ELF-1 (cell line): ENCODE measurements at regions not wholly inside any gene's neighbourhood (a gene's known extent, or its start where the extent isn't known, plus 50 kb on each side); places are given as distances from the start of the nearest gene placed in this dataset.
"Not testable (repeated sequence)": the region's sequence is repeated elsewhere in the genome, so short reads cannot be mapped to it uniquely, and the experiment has no call there.

Experiments used
- DNase-seq: peaks from one replicate; pipeline ENCODE4 v3.0.0-alpha.2; 2016; ENCODE audit warnings: low read depth, low spot score

GRCh38 chrX:20715176-20715575 is 448.5 kb upstream of the RPS6KA3 start:
- DNase-seq: no peak

GRCh38 chrX:20712811-20713210 is 446.1 kb upstream of the RPS6KA3 start:
- DNase-seq: peak; percentile 12

- DNase-seq: no peak
These were observed 444.7 kb upstream of the RPS6KA3 start for GRCh38 chrX:20711366-20711765.

- peak; percentile 20 for DNase-seq
These were observed 426.4 kb upstream of the RPS6KA3 start for GRCh38 chrX:20693078-20693477.

DNA sequence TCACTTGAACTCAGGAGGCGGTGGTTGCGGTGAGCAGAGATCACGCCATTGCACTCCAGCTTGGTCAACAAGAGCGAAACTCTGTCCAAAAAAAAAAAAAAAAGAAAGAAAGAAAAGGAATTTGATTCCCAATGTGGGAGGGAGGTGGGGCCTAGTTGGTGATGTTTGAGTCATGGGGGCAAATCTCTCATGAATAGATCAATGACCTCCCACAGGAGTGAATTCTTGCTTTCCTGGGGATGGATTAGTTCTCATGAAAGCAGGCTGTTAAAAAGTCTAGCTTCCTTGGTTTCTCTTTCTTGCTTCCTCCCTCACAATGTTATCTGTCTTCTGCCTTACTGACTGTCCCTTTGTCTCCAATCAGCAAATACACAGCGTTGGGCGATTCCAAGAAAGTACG is 419.5 kb upstream of the RPS6KA3 start:
- no peak for DNase-seq

DNA sequence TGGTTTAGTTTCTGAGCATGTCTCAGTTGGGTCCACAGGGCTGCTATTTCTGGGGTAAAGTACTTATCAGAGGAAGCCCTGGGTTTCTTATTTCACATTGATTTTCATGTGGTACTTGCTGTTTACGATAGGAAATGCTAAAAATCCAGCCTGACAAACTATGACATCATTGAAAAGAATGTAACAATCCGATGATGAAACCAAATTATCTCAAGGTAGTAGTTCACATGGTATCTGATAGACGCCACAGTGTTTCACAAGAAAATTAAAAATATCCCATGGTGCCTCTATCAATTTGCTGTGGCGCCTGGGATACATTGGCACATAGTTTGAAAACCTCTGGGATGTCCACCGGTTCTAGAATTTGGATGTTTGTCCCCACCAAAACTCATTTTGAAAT is 418.9 kb upstream of the RPS6KA3 start:
- no peak for DNase-seq

- DNase-seq: no peak
These were observed 415.0 kb upstream of the RPS6KA3 start for GRCh38 chrX:20681683-20682082.

GRCh38 chrX:20680998-20681397 is 414.3 kb upstream of the RPS6KA3 start:
- no peak for DNase-seq

GRCh38 chrX:20672476-20672875 is 405.8 kb upstream of the RPS6KA3 start:
- DNase-seq: no peak

DNA sequence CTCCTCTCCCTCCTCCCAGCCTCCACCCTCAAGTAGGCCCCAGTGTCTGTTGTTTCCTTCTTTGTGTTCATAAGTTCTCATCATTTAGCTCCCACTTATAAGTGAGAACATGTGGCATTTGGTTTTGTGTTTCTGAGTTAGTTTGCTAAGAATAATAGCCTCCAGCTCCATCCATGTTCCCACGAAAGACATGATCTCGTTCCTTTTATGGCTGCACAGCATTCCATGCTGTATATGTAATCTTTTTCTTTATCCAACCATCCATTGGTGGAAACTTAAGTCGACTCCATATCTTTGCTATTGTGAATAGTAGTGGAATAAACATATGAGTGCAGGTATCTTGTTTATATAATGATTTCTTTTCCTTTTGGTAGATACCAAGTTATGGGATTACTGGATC is 405.0 kb upstream of the RPS6KA3 start:
- not testable (repeated sequence) for DNase-seq

- DNase-seq: no peak
These were observed 403.9 kb upstream of the RPS6KA3 start for GRCh38 chrX:20670611-20671010.

DNA sequence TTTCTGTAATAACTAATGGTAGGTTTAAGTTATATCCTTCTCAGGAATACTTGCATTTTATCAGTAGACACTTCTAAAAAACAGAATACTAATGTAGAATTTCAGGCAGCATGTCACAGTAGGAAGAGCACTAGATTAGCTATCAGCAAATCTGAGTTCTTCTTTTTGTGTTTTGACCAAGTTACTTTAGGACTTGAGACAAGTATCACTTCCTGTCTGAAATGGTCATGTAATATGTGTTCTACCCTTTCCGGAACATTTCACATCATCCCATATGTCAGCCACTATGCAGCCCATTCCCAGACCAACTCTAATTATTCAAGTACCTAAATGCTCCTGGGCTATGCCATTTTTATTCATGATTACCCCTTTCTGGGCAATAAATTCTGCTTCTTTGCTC is 401.8 kb upstream of the RPS6KA3 start:
- DNase-seq: no peak

DNA sequence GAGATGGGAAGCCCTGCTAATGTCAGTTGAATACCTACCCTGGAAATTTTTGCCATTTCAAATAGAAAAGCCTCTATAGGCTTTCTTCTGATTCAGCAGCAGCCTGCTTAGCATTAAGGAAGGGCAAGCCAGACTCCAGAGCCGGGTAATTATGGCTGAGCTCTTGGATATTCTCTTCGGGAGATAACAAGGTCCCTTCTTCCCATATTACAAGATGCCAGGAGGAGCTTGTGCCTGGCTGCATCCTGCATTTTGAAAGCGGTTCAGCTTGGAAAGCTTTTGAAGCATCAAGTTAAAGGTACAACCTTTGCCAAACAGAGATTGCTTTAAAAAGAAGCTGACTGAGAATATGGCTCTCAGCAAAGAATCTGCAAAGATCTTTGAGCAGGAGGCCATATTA is 399.6 kb upstream of the RPS6KA3 start:
- DNase-seq: peak; percentile 34

DNA sequence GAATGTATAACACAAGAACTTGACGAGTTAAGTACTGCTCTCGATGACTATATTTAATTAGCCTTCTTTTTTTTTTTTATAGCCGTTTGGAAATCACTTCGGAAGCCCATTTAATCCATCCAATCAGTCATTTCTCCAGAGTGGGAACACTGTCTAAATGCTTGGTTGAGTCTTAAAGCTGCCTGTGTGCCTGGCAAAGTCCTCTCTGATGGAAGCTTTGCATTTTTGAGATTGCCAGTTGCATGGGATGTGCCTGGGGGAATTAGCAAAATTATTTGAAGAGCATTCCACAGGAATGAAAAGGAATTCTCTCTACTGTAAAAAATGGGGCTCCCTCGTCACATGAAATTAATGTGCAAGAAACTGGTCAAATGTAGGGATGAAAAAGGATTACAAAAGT is 398.8 kb upstream of the RPS6KA3 start:
- peak; percentile 32 for DNase-seq

DNA sequence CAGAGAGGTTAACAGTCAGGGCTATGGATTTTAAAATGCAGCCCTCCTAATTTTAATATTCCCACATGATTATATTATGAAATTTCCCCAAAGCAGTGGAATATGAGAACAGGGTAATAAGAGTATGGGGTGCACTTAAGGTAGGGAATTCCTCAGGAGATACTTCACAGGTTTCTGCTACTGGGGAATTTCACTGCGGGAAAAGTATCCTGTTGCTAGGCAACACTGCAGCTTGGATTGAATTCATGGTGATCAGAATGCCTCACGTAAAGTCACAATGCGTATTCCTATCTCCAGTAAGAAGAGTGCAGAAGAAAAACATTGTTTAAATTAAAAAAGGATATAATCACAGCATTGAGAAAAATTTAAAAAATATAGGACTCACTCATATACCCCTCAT is 398.1 kb upstream of the RPS6KA3 start:
- peak; percentile 40 for DNase-seq

- DNase-seq: no peak
These were observed 397.4 kb upstream of the RPS6KA3 start for GRCh38 chrX:20664131-20664530.

DNA sequence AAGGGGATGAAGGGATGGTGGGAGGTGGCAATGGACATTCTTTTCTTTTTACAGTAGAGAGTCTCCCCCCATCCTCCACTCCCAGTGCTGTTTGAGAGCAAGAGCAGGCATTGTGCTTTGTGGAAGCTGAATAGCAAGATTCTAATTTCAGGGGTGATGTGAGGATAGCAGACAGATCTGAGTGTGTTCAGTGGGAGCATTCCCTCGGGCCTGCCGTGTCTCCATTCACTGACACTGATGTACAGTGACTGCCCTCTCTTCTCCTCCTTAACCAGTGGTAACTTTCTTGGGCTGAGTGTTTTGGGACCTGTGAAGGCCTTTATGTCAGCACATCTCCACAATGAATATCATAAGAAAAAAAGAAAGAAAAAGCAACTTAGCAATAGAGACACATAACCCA is 396.6 kb upstream of the RPS6KA3 start:
- no peak for DNase-seq

- DNase-seq: no peak
These were observed 390.0 kb upstream of the RPS6KA3 start for GRCh38 chrX:20656721-20657120.

- no peak for DNase-seq
These were observed 387.9 kb upstream of the RPS6KA3 start for GRCh38 chrX:20654596-20655106.

DNA sequence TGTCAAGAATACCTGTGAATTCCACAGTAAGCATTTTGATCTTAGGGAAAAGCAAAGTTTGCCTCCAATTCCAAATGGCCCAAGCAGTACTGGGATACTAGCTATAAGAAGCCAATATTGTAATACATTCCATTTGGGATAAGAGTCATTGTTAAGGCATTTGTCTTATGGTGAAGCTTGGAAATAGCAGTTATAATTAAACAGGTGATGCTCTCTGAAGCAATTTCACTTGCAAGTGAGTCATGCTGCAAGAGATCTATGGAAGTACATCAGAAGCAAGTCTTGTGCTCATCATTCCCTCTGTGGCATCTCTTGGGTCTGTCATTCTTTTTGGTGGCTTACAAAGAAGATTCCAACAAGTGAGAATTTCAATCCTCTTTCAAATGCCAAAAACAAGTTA is 386.4 kb upstream of the RPS6KA3 start:
- no peak for DNase-seq

GRCh38 chrX:20641954-20642353 is 375.2 kb upstream of the RPS6KA3 start:
- no peak for DNase-seq

DNA sequence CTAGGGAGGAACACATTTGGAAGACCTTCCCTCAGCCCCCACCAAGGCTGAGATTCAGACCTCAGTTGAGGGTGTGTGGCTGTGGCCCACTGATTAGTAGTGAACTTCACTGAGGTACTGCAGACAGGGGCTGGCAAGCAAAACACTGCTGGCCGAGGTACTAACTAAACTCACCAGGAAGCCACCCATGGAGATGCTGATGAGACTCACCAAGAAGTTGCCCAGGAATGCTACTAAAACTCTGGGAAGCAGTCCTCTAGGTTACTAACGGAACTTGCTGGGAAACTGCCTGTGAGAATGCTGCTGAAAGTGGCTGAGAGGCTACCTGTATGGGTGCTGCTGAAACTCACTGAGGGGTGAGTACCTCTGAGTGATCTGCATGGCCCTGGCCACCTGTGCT is 372.4 kb upstream of the RPS6KA3 start:
- DNase-seq: peak; percentile 10

- no peak for DNase-seq
These were observed 370.6 kb upstream of the RPS6KA3 start for GRCh38 chrX:20637351-20637750.

DNA sequence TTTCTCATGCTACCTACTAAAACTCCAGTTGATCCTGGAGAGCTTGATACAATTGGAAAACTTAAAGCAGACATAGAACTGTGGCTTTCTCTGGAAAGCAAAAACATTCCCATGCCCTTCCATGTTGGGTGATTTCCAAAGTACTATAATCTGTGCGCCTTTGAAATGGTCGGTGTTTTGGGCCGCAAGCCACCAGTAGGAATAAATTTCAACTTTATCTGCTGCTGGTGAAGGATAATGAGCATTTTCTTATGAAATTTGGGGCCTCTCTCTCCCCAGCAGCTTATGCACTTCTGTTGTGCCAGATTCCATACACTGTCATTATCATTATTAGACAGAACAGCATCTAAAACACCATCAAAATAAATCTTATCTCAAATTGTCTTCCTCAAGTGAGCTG is 366.7 kb upstream of the RPS6KA3 start:
- no peak for DNase-seq

- DNase-seq: peak; percentile 4
These were observed 356.7 kb upstream of the RPS6KA3 start for GRCh38 chrX:20623448-20623847.
